ENCODE measurements at regions not wholly inside any gene's neighbourhood (a gene's known extent, or its start where the extent isn't known, plus 50 kb on each side); places are given as distances from the start of the nearest gene placed in this dataset.

DNA sequence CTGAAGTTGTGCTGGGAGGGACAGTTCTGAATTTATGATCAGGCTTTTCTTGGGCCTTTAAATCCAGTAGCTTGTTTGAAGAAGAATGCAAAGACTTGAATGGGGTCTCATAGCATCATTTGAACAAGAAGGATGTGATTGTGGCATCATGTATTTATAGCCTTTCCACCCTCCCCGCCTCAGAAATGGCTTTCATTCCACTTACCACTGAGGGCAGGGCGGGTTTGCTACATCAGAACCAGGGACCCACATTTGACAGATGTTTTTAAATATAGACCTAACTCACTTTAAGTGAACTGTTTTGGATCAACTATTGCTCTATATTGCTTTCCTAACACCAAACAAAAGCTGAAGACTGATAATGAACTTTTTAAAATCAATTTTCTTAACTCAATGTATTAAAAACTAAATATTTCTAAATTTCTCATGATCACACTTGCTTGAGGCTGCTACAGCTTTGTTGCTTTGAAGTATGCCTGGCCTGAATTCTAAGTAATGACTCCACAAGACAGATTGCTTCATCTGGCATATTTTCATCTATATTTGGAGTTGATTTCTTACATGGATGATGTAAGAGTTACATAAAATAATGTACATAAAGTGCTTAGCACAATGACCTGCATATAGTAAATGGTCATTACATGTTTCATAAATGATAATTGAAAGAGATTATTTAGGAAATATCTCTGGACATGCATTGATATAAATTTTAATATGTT lies 1552.9 kb upstream of the SLC39A10 start:
- no peak for FAIRE-seq
- no peak for DNase-seq (ENCODE audit: insufficient read length)
- TF ChIP-seq TAF1 (IDR thresholded peaks at IDR 0.05; ENCODE audit: borderline replicate concordance, low read depth, low read length) (no peak), POLR2AphosphoS5 (IDR thresholded peaks at IDR 0.05; ENCODE audit: low read depth, low read length) (no peak), POLR2A (IDR thresholded peaks at IDR 0.05; ENCODE audit: low read depth, low read length) (no peak)

DNA sequence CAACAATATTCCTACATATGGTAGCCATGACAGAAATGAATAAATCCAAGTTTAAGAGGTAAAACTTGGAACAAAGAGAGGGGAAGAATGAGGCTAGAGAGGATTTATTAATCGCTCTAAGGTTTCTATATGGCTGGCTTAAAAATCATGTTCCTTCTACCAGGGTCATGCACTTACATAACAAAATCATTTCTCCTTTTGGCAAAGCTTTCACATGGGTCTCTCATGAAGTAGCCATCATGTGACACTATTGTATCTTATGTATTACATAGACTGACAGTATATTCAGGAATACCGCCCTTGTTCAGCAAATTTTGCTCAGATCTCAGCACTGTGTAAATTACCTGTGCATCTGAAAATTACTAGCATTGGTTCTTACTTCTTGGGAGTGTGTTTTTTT lies 1554.5 kb upstream of the SLC39A10 start:
- DNase-seq (ENCODE audit: insufficient read length) (no peak), FAIRE-seq (no peak)
- TF ChIP-seq TAF1 (IDR thresholded peaks at IDR 0.05; ENCODE audit: borderline replicate concordance, low read depth, low read length) (no peak), POLR2AphosphoS5 (IDR thresholded peaks at IDR 0.05; ENCODE audit: low read depth, low read length) (no peak), POLR2A (IDR thresholded peaks at IDR 0.05; ENCODE audit: low read depth, low read length) (no peak)

DNA sequence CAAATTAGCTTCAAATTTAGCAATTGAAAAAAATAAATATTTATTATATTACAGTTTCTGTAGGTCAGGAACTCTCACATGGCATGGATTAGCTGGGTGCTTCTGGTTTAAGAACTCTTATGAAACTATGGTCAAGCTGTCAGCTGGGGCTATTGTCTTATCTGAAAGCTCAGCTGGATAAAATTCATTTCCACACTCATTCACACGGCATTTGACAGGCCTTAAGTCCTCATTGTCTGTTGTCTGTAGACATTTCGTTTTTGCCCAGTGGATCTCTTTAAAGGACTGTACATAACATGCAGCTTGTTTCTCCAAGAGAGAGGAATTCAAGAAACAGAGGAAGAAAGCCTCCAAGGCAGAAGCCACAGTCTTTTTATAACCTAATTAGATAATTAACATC lies 1556.8 kb upstream of the SLC39A10 start:
- TF ChIP-seq POLR2A (IDR thresholded peaks at IDR 0.05; ENCODE audit: low read depth, low read length) = no peak
- TF ChIP-seq POLR2AphosphoS5 (IDR thresholded peaks at IDR 0.05; ENCODE audit: low read depth, low read length) = no peak
- no peak for TF ChIP-seq TAF1 (IDR thresholded peaks at IDR 0.05; ENCODE audit: borderline replicate concordance, low read depth, low read length)
- no peak for DNase-seq (ENCODE audit: insufficient read length)

DNA sequence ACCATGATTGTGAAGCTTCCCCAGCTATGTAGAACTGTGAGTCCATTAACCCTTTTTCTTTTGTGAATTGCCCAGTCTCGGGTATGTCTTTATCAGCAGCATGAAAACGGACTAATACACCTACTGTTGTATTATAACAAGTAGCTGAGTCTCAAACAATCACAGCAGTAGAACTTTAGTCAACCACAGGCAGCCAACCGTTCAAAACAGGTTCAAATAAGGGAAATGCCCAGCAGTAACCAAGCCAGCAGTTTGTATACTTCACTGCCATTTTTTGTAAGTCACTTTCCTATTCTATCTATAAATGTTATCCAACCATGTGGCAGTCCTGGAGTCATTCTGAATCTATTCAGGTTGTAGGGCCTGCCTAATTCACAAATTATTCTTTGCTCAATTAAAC lies 1560.6 kb upstream of the SLC39A10 start:
- no peak for FAIRE-seq
- TF ChIP-seq TAF1 (IDR thresholded peaks at IDR 0.05; ENCODE audit: borderline replicate concordance, low read depth, low read length) = no peak
- TF ChIP-seq POLR2A (IDR thresholded peaks at IDR 0.05; ENCODE audit: low read depth, low read length) = no peak
- no peak for TF ChIP-seq POLR2AphosphoS5 (IDR thresholded peaks at IDR 0.05; ENCODE audit: low read depth, low read length)
- no peak for DNase-seq (ENCODE audit: insufficient read length)

More for the DNA sequence above, 1556.8 kb upstream of the SLC39A10 start:
- FAIRE-seq = no peak

DNA sequence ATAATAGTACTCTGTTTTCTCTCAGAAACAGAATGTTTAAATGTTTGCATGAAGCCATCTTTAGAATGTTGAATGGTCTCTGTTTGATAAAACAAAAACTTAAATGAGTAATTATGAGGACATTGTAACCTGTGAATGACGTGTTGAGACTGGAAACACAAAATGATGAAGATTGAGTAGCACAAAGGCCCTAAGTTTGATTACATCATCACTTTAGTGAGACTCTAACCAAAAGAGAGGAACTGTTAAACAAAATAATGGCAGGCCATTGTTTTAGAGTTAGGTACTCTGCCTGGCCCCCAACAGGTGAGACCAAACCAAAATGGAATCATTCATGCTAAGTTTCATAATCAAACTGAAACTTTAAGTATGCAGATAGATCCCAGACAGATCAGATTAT lies 1561.7 kb upstream of the SLC39A10 start:
- DNase-seq (ENCODE audit: insufficient read length) (no peak), FAIRE-seq (no peak)
- TF ChIP-seq TAF1 (IDR thresholded peaks at IDR 0.05; ENCODE audit: borderline replicate concordance, low read depth, low read length) = no peak
- TF ChIP-seq POLR2AphosphoS5 (IDR thresholded peaks at IDR 0.05; ENCODE audit: low read depth, low read length) = no peak
- TF ChIP-seq POLR2A (IDR thresholded peaks at IDR 0.05; ENCODE audit: low read depth, low read length) = no peak

DNA sequence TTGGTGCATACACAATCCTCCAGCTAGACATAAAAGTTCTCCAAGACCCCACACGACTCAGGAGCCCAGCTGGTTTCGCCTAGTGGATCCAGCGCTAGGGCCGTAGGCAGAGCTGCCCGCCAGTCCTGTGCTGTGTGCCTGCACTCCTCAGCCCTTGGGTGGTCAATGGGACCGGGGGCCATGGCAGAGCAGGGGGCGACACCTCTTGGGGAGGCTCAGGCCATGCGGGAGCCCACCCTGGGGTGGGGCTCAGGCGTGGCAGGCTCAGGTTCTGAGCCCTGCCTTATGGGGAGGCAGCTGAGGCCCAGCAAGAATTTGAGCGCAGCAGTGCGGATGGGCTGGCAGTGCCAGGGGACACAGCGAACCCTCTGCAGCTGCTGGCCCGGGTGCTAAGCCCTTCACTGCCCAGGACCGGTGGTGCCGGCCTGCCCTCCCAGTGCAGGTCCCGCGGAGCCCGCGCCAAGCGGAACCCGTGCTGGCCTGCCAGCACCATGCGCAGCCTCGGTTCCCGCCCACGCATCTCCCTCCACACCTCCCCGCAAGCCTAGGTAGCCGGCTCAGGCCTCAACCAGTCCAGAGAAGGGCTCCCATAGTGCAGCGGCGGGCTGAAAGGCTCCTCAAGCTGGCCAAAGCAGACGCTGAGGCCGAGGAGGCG lies 1566.6 kb upstream of the SLC39A10 start:
- TF ChIP-seq TAF1 (IDR thresholded peaks at IDR 0.05; ENCODE audit: borderline replicate concordance, low read depth, low read length) (no peak), POLR2AphosphoS5 (IDR thresholded peaks at IDR 0.05; ENCODE audit: low read depth, low read length) (no peak), POLR2A (IDR thresholded peaks at IDR 0.05; ENCODE audit: low read depth, low read length) (no peak)
- FAIRE-seq = no peak
- DNase-seq (ENCODE audit: insufficient read length) = no peak

DNA sequence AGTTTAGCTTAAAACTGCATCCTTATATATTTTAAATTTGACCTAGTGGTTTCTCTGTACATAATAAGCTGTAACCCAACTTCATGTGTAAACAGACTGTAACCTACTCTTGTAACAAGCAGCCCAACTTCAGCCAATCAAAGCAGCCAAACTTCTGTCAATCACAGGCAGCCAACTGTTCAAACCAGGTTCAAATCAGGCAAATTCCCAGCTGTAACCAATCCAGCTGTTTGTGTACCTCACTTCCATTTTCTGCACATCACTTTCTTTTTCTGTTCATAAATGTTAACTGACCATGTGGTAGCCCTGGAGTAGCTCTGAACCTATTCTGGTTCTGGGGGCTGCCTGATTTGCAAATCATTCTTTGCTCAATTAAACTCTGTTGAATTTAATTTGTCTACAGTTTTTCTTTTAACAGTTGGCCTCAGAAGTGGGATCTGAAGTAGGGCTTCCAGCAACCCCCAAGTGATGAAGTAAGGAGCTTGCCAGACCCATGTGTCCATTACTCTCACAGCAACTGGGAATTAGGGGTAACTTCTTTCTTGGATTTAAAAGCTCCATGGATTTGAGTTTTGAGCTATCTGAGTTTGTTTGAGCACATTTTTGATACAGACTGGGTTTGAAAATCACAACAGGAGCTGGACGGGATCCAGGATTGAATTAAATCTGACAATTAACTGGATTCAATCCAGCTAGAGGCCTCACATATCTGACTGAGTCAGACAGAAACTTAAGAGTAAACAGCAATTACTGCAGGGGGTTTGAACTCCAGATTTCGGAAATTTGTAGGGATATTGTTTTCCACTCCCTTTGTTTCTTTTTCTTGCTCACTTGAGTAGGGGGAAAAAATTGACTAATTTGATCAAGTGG lies 1569.7 kb upstream of the SLC39A10 start:
- no peak for TF ChIP-seq POLR2AphosphoS5 (IDR thresholded peaks at IDR 0.05; ENCODE audit: low read depth, low read length)
- no peak for TF ChIP-seq TAF1 (IDR thresholded peaks at IDR 0.05; ENCODE audit: borderline replicate concordance, low read depth, low read length)
- no peak for TF ChIP-seq POLR2A (IDR thresholded peaks at IDR 0.05; ENCODE audit: low read depth, low read length)
- no peak for FAIRE-seq
- no peak for DNase-seq (ENCODE audit: insufficient read length)

DNA sequence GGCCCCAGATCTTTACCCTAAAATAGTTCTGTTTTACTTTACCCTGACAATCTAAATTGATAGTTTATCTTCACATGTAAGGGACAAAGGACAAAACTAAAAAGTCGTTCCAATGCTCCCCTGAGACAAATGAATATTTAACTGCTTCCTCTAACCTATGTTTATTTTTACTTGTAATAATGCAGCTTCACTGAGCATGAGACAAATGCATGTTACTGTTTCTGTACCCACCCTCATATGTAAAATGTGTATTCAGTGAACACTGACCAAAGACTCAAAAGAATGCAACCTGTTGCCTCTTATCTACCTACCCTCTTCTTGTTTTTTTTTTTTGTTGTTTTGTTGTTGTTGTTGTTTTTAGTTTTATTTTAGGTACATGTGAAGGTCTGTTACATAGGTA lies 1570.9 kb upstream of the SLC39A10 start:
- DNase-seq (ENCODE audit: insufficient read length) = no peak
- TF ChIP-seq POLR2AphosphoS5 (IDR thresholded peaks at IDR 0.05; ENCODE audit: low read depth, low read length) (no peak), TAF1 (IDR thresholded peaks at IDR 0.05; ENCODE audit: borderline replicate concordance, low read depth, low read length) (no peak), POLR2A (IDR thresholded peaks at IDR 0.05; ENCODE audit: low read depth, low read length) (no peak)
- FAIRE-seq = no peak

DNA sequence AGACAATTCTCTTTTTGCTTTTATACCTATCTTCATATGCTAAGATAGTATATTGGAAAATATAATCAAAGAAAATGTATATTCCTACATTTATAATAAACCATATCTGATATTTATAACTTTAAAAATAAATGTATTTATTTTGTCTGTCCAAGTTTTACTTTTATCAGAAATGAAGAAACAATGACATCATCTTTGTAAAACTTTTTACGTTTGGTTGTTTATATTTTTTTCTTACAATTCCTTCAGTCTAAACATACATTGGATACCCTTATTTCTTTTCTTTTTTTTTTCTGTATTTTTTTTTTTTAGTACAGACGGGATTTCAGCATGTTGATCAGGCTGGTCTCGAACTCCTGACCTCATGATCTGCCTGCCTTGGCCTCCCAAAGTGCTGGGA lies 1577.0 kb upstream of the SLC39A10 start:
- FAIRE-seq = no peak
- TF ChIP-seq TAF1 (IDR thresholded peaks at IDR 0.05; ENCODE audit: borderline replicate concordance, low read depth, low read length) = no peak
- no peak for TF ChIP-seq POLR2A (IDR thresholded peaks at IDR 0.05; ENCODE audit: low read depth, low read length)
- no peak for TF ChIP-seq POLR2AphosphoS5 (IDR thresholded peaks at IDR 0.05; ENCODE audit: low read depth, low read length)
- no peak for DNase-seq (ENCODE audit: insufficient read length)

DNA sequence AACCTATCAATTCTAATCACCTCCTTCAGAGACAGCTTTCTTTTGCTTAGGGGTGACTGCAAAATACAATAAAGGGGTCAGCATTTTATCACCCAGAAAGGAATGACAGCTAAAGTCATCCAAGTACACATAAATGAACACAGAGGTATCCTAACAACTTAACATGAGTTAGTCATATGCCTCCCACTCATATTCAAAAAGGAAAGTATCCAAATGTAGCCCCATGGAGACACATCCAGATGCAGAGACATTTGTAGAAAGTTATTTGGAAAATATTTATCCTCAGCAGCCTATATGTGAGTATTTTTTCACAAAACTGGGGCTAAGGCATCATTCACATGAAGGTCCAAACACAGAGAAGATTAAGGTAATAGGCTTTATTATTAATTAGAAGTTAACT lies 1579.7 kb upstream of the SLC39A10 start:
- TF ChIP-seq POLR2A (IDR thresholded peaks at IDR 0.05; ENCODE audit: low read depth, low read length) (no peak), TAF1 (IDR thresholded peaks at IDR 0.05; ENCODE audit: borderline replicate concordance, low read depth, low read length) (no peak), POLR2AphosphoS5 (IDR thresholded peaks at IDR 0.05; ENCODE audit: low read depth, low read length) (no peak)
- FAIRE-seq (no peak), DNase-seq (ENCODE audit: insufficient read length) (no peak)

DNA sequence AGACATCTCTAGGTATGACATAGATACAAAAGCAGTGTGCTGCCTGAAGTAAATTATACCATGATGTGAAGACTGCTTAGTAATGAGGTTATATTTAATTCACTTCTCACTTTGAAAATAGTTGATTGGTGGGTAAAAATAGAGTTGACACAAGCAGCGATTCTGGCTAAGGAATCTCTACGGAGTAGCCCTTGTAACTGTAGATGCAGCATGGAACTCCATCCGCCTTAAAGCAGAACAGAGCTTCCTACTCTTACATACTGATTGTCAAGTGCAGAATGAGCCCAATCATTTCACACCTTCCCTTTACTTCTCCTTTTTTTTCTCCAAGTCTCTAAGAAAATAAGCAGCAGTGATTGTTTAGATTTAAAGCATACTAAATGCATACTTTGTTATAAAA lies 1594.6 kb upstream of the SLC39A10 start:
- FAIRE-seq (no peak), DNase-seq (ENCODE audit: insufficient read length) (no peak)
- TF ChIP-seq POLR2AphosphoS5 (IDR thresholded peaks at IDR 0.05; ENCODE audit: low read depth, low read length) (no peak), TAF1 (IDR thresholded peaks at IDR 0.05; ENCODE audit: borderline replicate concordance, low read depth, low read length) (no peak), POLR2A (IDR thresholded peaks at IDR 0.05; ENCODE audit: low read depth, low read length) (no peak)

Data from GM12892 (cell line).